ENCODE measurements at regions not wholly inside any gene's neighbourhood (a gene's known extent, or its start where the extent isn't known, plus 50 kb on each side); places are given as distances from the start of the nearest gene placed in this dataset.

GRCh38 chr6:99867026-99867425 lies 127.0 kb downstream of the MCHR2 start:
- no peak for TF ChIP-seq TAF1 (IDR thresholded peaks at IDR 0.05; ENCODE audit: borderline replicate concordance, low read depth, low read length)
- no peak for TF ChIP-seq POLR2A (IDR thresholded peaks at IDR 0.05; ENCODE audit: low read depth, low read length)
